ENCODE measurements at regions not wholly inside any gene's neighbourhood (a gene's known extent, or its start where the extent isn't known, plus 50 kb on each side); places are given as distances from the start of the nearest gene placed in this dataset.

DNA sequence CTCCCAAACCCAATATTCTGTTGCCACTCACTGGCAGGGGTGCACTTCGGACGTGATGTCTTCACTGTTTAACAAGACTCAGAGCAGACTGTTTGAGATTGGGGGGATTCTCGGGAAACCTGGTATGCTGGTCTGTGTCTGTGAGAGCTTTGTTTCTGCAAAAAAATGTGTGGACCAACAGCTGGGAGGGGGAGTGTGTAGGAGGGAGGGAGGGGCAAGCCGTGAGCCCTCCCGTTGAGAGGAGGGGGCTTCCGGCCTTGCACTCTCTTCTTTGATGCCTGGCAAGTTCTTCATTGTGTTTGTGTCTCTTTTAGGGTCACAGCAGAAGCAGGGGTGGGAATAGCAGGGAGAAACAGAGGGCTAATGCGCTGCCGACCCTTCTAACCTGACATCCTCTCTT, 74.9 kb upstream of the NDN start:
- TF ChIP-seq CTCF (IDR thresholded peaks at IDR 0.05) = no peak
- TF ChIP-seq POLR2A (IDR thresholded peaks at IDR 0.05) = no peak
